ENCODE measurements at regions not wholly inside any gene's neighbourhood (a gene's known extent, or its start where the extent isn't known, plus 50 kb on each side); places are given as distances from the start of the nearest gene placed in this dataset.
A peak's percentile ranks its signal among the peaks of the same experiment; 100 is the strongest.
"Not testable (repeated sequence)": the region's sequence is repeated elsewhere in the genome, so short reads cannot be mapped to it uniquely, and the experiment has no call there.

DNA sequence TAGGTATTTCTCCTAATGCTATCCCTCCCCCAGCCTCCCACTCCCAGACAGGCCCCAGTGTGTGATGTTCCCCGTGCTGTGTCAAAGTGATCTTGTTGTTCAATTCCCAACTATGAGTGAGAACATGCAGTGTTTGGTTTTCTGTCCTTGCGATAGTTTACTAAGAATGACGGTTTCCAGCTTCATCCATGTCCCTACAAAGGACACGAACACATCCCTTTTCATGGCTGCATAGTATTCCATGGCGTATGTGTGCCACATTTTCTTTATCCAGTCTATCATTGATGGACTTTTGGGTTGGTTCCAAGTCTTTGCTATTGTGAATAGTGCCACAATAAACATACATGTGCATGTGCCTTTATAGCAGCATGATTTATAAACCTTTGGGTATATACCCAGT is 999.3 kb upstream of the ZEB2 start:
- DNase-seq (ENCODE audit: low read depth) = not testable (repeated sequence)

DNA sequence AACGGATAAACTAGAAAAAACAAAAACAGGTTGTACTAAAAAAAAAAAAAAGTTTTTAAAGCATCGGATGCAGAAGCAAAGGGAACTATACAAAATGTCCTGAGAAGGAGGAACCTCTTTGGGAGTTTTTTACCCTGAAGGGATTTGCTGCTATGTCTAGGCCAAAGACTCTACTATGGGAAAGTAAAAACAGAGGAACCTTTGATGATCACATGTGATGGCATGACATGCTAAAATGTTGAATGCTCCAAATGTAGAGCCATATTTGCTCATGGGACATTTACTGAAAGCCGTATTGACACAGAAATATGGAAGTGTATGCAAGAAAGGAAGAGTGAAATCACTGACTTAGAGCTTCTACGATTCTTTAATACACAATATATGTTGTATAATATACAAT is 992.0 kb upstream of the ZEB2 start:
- no peak for DNase-seq (ENCODE audit: low read depth)

DNA sequence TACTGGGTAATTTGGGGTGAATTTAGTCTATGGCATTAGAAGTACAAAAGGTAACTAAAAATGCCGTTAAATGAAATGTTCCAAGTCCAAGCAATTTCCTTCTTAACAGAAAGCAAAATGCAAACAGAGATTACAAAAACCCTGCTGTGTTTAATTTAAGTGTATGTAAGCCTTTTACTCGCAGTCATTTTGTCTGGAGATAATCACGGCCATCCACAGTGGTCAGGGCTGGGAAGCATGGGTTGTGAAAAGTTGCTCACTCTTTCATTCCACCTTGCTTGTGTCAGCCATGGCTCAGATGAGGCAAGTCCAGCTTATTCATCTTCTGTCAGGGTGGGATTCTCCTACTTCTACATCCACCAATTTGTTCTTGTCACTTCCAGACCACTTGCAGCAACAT is 983.6 kb upstream of the ZEB2 start:
- DNase-seq (ENCODE audit: low read depth) = no peak

DNA sequence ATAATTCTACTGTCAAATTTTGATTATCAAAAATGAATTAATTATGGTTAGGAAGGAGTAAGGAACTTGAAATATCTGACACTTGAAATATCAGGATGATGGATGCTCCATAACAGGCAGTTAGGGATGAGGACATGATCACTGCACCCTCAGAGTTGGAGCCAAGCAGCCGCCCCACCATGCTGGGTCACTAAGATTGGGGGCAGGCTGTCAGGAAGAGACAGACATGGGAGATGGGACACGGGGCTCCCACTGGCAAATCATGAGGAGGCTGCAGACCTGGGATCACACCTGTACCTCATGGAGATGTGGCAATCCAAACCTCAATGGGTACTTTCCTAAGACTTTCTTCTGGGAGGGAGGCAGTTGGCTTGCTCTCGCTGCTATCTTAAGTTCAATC is 982.0 kb upstream of the ZEB2 start:
- no peak for DNase-seq (ENCODE audit: low read depth)

DNA sequence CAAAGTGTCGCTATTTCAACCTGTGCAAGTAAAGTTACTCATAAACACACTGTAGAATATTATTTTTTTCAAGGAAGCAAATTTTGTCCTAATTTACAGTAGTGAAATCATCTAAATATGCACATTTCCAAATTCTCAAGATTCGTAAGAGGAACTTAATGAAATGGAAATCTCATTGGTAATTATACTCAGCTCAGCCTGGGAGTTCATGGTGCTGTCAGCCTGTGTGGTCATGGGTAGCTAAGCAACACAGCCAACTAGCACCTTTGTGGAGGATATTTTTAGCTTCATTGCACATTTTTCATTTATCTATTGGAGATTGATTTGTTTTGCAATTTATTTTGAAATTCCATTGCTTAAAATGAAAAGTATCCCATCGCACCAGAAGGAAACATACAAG is 975.7 kb upstream of the ZEB2 start:
- DNase-seq (ENCODE audit: low read depth) = no peak

DNA sequence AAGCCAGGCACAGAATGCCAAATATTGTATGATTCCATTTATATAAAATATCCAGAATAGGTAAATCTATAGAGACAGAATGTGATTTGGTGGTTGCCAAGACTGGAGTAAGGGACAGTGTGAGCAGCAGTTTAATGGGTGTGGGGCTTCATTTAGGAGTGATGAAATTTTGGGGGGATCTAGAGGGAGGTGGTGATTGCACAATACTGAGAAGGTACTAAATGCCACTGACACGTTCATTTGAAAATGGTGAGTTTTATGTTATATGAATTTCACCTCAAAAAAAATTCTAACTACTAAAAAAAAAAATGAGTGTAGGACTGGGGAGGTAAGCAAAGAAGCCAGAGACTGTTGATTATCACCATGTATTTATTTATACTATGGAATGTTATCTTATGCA is 974.5 kb upstream of the ZEB2 start:
- DNase-seq (ENCODE audit: low read depth) = no peak

DNA sequence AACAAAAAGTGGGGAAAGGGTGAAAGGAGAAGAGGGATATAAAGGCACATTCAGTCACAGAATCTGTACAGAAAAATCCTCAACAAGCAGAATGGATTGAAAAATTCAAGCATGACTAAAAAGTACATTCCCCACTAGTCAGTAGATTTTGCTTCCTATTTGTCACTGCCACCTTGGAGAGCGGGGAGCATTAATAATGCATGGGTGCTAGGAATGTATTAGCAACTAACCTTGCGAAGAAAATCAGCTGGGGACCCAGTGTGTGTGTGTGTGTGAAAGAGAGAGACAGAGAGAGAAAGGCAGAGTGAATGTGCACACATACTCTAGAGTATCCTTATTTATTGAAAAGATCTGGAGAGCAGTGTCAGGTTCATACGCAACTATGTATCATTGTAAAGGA is 968.7 kb upstream of the ZEB2 start:
- no peak for DNase-seq (ENCODE audit: low read depth)

DNA sequence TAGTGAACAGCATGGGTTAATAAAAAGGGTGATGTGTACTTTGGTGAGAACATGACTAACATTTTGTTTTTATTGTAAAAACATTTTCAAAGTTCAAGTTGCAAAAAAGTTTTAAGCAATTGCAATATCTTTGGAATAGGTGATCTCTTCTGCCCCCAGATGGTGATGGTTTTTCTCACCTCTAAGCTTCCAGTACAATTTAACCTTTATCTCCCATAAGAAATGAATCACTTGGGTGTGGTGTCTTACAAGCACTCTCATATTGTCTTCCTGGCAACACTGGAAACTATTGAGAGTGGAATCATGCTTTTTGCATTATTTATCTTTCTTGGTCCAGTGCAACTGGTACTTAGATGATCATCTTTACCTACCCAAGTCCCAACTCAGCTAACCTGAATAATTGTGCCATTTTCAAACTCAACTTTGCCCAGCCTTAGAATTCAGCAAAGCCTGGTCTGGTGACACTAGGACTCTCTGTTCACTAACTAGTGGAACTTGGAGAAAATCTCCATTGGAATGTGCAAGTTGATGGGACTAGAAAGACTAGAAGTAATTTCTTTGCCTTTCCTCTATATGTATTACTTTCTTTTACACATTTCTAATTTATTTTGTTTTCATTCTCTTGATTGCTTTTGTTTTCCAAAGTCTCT is 964.7 kb upstream of the ZEB2 start:
- DNase-seq (ENCODE audit: low read depth) = peak; percentile 61

DNA sequence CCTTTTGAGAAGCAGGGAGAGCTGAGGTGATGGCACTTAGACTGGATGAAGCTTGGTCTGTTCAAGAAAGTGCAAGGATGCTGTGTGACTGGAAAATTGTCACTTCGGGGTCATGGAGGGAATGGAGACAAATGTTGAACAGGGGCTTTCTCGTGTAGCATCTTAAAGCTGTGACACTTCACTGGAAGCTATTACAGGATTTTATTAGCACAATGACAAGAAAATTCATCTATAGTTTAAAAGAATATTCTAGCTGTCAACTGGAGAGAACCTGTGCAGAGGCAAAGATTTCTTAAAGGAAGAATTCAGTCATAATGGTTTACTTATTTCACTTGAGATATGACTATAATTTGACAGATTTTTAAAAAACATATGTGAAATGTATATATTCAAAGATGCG is 963.9 kb upstream of the ZEB2 start:
- DNase-seq (ENCODE audit: low read depth) = no peak

DNA sequence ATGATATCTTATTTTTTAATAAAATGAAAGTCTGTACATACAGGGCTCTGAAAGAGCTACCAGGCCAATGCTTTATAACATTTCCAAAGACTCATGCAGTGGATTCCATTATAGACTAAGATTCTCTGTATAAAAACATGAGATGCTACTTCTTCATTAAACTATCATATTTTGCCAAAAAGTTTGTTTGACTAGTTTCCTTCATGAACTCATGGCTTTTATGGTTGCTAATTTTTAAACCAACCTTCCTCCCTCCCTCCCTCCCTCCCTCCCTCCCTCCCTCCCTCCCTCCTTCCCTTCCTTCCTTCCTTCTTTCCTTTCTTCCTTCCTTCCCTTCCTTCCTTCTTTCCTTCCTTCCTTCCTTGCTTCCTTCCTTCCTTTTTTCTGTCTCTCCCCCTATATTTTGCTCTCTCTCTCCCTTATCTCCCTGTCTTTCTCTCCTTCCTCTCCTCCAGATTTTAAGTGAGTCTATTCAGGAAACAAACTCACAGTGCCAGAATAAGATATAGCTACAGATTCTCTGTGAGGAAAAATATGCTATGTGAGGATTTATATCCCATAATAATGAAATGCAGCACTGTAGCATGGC is 961.5 kb upstream of the ZEB2 start:
- DNase-seq (ENCODE audit: low read depth) = no peak

DNA sequence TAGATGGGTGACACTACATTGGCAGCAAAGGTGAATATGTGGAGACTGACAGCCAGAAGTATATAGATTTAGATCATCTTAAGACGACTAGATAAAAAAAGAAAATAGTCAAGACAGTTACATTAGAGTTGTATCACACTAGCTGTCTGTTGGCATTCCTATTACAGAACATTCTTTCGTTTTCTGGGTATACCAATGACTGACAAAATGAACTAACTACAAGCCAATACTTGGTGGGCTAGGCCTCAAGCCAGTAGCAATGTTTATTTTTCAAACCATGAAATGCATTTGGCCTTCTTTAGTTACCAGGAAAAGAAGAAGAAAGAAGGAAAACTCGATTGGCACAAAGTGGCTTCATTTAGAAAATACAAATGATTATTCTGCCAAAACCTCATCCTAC is 944.9 kb upstream of the ZEB2 start:
- DNase-seq (ENCODE audit: low read depth) = no peak

DNA sequence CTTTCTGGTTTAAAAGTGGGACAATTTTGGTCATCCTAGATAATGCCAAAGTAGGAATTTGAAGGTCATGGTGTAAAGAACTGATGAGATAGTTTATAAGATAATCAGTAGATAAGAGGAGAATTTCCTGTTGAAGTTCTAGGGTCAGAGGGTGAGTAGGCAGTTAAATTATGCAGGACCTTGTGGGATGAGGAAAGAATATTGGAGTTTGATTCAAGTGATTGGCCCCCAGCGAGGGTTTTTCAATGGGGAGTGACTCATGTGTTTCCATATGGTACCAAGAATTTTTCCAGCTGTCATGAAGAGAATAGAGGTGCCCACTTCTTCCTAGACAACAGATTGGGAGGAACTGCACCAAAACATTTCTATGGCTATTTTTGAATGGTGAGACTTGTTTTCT is 940.2 kb upstream of the ZEB2 start:
- DNase-seq (ENCODE audit: low read depth) = peak; percentile 71

DNA sequence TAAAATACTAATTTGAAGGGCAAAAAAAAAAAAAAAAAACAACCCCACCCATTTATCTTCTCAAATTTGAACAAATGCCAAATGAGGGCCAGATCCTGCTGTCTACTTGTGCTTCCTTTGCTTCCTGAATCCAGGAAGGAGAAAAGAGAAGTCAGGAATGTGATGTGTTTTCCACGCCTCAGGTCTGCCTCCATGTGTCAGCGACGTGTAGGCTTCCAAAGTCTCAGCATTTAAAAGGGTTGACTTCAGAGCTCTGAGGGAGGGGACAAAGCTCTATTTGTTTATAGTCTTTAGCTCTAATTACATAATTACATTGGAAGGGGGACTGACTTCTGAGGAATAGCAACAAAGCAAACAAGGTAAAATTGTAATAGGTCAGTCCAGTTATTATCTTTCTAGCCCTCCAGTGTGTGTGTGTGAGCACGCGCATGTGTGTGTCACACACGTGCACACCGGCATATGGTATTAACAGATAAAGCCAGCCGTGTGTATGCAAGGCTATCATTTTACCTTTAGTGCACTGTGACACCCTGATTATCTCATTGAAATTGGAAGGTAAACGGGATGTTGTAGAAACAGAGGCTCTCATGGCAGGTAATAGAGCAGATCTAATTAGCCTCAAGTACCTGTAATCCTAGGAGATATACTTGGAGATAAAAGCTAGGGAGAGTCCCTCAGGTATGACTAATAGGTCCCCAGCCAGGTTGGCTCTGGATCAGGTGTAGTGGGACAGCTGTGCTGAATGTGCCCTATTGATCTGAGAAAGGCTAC is 911.4 kb upstream of the ZEB2 start:
- DNase-seq (ENCODE audit: low read depth) = no peak

DNA sequence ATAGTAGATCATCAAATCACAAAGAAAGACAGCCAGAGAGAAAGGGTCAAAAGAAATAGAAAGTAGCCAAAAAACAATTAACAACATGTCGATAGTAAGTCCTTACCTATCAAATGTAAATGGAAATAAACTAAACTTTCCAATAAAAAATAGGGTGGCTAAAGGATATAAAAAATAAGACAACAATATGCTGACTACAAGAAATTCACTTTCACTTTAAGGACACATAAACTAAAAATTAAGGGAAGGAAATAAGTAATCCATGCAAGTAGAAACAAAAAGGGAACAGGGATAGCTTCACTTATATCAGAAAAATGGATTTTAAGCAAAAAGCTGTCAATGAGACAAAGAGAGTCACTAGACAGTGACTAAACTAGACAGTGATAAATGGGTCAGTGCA is 903.9 kb upstream of the ZEB2 start:
- DNase-seq (ENCODE audit: low read depth) = no peak

DNA sequence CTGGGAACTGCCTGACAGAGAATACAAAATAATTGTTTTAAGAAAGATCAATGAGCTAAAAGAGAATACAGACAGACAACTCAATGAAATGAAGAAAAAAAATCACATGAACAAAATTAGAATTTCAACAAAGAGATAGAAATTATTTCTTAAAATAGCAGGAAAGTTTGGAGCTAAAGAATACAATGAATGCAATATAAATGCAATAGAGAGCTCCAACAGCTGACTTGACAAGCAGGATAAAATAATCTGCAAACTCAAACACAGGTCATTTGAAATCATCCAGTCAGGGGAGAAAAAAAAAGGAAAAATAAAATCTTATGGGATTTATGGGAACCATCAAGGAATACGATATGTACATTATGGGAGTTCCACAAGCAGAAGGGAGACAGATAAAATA is 902.7 kb upstream of the ZEB2 start:
- no peak for DNase-seq (ENCODE audit: low read depth)

DNA sequence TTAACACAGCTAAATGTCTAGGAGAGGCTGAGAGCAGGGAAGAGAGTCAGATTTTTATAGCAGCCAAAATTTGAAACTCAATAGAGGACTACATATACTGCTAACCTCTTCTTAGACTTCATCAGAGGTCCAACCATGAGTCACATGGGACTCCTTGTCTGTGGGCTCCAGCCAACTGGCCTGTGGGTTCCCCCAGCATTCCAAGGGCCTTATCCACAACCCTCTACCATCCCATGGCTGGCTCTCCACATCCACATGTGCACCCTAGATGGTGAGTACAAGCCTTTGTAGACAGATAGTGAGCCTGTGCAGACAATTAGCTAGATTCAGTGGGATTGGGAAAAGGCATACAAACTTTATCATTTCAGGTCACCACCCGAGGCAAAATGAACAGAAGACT is 901.9 kb upstream of the ZEB2 start:
- no peak for DNase-seq (ENCODE audit: low read depth)

DNA sequence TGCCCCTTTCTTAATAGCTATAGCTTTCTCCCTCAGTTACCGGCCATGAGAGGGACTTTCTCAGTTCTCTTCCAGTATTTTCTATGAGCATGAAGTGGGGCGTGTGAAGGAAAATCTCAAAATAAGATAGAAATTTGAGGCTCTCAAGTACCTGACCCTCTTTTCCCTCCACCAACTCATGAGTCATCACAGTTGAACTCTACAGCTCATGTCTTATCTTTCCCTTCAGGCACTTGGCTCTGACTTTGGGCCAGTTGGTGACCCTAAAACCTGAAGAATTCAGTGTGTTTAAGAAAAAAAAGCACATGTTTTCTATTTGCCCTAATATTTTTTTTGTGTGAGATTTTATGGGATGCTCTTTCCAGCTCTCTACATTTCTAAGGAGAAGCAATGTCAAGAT is 896.7 kb upstream of the ZEB2 start:
- DNase-seq (ENCODE audit: low read depth) = no peak

DNA sequence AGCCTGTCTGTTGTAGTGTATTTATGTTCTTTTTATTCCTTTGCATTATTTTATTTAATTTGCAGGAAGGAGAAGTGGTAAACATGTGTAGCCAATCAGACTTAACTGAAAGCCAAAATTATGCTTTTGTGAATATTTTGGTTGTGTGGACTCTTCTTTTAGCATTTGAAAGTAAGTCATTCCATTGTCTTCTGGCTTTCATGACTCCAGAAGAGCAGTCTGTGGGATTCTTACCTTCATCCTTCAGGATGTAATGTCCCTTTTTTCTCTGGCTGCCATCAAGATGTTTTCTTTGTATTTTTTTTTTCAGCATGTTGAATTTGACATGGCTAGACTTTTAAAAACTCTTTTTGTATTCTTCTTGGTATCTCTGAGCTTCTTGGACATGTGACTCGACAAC is 895.2 kb upstream of the ZEB2 start:
- DNase-seq (ENCODE audit: low read depth) = no peak

DNA sequence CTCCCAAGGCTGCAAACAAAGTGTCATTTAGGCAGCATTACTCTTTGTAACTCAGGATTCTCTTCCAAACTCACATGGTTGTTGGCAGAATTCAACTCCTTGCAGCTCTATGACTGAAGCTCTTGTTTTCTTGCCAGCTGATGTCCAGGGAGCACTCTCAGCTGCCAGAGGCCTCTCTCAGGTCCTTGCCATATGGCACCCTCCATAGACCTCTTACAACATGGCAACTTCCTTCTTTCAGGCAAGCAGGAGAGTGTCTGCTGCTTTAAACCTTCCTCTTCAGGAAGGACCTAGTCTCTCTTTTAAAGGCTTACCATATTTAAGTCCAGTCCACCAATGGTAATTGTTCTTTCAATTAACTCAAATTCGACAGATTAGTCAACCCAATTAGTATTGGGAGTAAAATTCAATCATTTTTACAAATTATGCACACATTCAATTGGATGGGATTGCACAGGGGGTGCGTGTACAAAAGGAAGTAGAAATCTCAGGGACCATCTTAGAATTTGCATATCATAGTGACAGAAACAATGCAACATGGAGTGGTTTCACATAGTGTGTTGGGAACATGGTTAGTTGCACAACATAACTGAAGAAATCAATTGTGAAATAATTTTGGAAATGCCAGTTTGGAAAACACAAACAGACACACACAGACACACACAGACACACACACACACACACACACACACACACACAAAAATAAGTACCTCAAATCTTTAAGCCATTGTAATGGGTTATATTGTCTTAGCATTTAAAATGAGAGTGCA is 893.5 kb upstream of the ZEB2 start:
- no peak for DNase-seq (ENCODE audit: low read depth)

DNA sequence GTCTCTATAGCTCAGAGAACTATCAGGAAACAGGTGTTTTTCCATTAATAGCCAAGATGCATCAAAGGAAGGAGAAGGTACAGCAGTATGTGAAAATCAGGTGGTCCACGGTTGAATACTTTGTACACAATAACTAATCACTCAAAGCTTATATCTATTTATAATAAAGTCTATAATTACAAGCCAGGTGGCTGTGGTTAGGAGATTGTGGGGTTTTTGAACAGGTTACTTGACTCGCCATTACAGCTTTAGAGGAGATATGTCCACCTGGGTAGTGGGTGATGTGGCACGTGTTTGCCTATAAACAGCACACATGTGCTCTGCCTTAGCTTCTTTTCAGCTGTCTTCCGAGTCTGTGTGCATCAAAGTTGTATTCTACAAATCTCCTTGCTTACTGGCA is 892.2 kb upstream of the ZEB2 start:
- no peak for DNase-seq (ENCODE audit: low read depth)

DNA sequence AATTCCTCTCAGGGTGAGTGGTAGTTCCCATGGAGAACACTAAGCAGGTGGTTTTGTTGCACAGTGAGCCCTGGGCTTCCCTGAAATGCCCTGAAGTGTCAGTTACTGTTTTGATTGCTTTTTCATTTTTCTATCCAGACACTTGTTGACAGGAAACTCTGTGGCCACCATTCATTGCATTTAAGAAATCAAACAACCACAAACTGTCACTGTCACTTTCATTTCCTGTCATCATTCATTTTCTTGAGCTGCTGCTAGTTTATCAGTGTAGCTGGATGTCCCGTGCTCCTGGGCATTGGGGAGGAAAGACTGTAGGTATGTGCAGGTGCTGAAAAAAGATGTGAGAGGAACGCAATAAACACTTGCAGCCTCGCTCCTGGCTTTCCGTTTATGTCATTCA is 891.6 kb upstream of the ZEB2 start:
- no peak for DNase-seq (ENCODE audit: low read depth)

DNA sequence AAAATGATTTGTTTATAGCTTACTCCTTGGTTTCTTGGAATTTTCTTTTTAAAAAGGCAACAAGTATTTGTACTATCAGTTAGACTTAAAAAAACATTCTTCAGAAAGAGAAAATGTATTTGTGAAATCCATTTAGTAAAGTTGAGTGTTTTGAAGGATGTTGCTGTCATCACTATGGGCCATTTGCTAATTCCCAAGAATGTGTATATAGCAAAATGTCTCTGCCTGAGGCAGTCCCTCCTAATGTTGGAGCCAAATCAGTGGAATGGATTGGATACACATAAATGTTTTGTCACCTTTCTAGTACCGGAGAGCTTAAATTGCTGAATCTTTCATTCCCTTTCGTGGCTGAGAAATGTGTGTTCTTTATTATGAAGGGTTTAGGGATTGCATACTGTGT is 890.2 kb upstream of the ZEB2 start:
- no peak for DNase-seq (ENCODE audit: low read depth)

DNA sequence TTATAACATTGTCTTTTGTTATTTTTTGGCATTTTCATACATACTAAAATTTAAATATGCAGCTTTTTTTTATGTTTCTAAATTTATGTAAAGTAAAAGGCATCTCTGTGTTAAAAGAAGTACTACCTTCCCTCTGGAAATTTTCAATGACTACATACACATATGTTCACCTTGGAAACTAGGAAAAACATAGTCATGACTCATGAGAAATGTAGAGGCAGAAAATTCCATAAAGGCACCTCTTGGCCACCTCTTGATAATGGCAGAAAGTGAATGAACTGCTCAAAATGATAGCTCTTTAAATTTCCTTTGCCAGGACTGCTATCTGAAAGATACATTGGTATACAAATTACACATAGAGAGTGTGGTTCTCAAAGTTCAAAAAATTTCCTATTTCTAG is 889.1 kb upstream of the ZEB2 start:
- DNase-seq (ENCODE audit: low read depth) = no peak
